Vagina (tissue), 2 donors: ENCODE measurements at regions not wholly inside any gene's neighbourhood (a gene's known extent, or its start where the extent isn't known, plus 50 kb on each side); places are given as distances from the start of the nearest gene placed in this dataset.
"Not testable (repeated sequence)": the region's sequence is repeated elsewhere in the genome, so short reads cannot be mapped to it uniquely, and the experiment has no call there.

Source experiments
- POLR2A ChIP-seq, 2 donors: fragments of 450-650 bp; IDR thresholded peaks; one replicate each; pipeline ENCODE4 v1.6.1; 2017; ENCODE audit warnings: antibody characterized with exemption in 2 of 2, mild to moderate bottlenecking in 2 of 2, moderate library complexity in 2 of 2
- TF ChIP-seq, protein P1 (sequence below), 3 experiments: fragments of 450-650 bp in 2 of 3; fragments of 200-600 bp in 1 of 3; sonication (generic) in 1 of 3; IDR thresholded peaks; one replicate each; pipeline ENCODE4 v1.5.1; 2017 to 2019; ENCODE audit warnings: antibody characterized with exemption in 3 of 3, mild to moderate bottlenecking in 2 of 3, moderate library complexity in 2 of 3

GRCh38 chr7:53385239-53385638 is 349.8 kb downstream of the POM121L12 start:
- TF ChIP-seq POLR2A (IDR thresholded peaks at IDR 0.05) = not testable (repeated sequence)
- TF ChIP-seq, protein P1, sequence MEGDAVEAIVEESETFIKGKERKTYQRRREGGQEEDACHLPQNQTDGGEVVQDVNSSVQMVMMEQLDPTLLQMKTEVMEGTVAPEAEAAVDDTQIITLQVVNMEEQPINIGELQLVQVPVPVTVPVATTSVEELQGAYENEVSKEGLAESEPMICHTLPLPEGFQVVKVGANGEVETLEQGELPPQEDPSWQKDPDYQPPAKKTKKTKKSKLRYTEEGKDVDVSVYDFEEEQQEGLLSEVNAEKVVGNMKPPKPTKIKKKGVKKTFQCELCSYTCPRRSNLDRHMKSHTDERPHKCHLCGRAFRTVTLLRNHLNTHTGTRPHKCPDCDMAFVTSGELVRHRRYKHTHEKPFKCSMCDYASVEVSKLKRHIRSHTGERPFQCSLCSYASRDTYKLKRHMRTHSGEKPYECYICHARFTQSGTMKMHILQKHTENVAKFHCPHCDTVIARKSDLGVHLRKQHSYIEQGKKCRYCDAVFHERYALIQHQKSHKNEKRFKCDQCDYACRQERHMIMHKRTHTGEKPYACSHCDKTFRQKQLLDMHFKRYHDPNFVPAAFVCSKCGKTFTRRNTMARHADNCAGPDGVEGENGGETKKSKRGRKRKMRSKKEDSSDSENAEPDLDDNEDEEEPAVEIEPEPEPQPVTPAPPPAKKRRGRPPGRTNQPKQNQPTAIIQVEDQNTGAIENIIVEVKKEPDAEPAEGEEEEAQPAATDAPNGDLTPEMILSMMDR (IDR thresholded peaks at IDR 0.05) = not testable (repeated sequence)
